GM10248 (cell line): ENCODE measurements at regions not wholly inside any gene's neighbourhood (a gene's known extent, or its start where the extent isn't known, plus 50 kb on each side); places are given as distances from the start of the nearest gene placed in this dataset.

Experiments used
- CTCF ChIA-PET: fragments of 300-600 bp; sonication (Branson Sonifier 250); formaldehyde crosslinking; extraction: SDS; loops from one replicate; lab custom pipeline; 2021; ENCODE audit warnings: antibody characterized with exemption; lab: Yijun Ruan, JAX
- POLR2A ChIA-PET: fragments of 350-650 bp; sonication (Branson Sonifier 250); formaldehyde crosslinking; extraction: SDS; loops from one replicate; lab custom pipeline; 2020; ENCODE audit warnings: antibody characterized with exemption; lab: Yijun Ruan, JAX
- DNase-seq: peaks from one replicate; pipeline ENCODE4 v3.0.0; 2012; ENCODE audit errors: extremely low spot score
- CTCF ChIP-seq: IDR thresholded peaks from 2 replicates; pipeline ENCODE4 v1.5.1; 2012; ENCODE audit warnings: mild to moderate bottlenecking, low read depth; ENCODE audit errors: extremely low read depth, missing control alignments, control extremely low read depth

DNA sequence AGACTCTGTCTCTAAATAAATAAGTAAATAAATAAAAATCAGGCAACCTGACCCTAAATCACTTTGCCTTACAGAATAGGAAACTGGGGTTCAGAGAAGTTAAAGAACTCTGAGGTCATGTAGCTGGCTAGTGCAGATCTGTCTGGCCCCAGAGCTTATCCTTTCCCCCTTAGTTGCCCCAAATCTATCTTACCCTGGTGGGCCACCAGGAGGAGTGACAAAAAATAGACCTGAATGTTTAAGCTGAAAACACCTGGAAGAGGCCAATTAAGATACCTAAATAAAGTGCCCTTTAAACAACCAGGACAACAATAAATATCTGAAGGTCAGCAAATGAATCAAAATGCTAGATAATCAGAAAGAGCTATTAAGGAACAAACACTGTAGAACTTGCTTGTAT lies 59.7 kb downstream of the TEX35 start:
- DNase-seq, result no peak
- CTCF ChIA-PET, result interaction anchor here (0.7 to 2.4 kb wide), 8 partner anchors 8 to 181 kb away, joined by 3 to 14 read pairs (median 5); no protein-coding TSS in a partner anchor
- no peak for TF ChIP-seq CTCF
- POLR2A ChIA-PET, result no interaction called here

- no peak for TF ChIP-seq CTCF
- POLR2A ChIA-PET, result no interaction called here
- CTCF ChIA-PET, result interaction anchor here (0.7 to 2.4 kb wide), 8 partner anchors 8 to 181 kb away, joined by 3 to 14 read pairs (median 5); no protein-coding TSS in a partner anchor
- DNase-seq, result no peak
These were observed 60.4 kb downstream of the TEX35 start for GRCh38 chr1:178573330-178573729.

DNA sequence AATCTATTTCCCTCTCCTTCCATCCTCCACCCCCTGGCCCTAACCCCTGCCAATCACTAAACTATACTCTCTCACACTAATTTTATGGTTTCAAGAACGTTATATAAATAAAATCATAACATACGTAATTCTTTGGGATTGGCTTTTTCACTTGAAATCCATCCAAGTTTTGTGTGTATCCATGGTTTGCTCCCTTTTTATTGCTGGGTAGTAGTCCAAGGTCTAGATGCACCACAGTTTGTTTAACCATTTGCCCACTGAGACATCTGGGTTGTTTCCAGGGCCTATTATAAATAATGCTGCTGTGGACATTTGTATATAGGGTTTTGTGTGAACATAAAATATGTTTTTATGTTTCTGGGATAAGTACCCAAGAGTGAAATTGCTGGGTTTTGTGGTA lies 61.4 kb downstream of the TEX35 start:
- ChIA-PET CTCF (no interaction called here), POLR2A (no interaction called here)
- no peak for TF ChIP-seq CTCF
- no peak for DNase-seq

DNA sequence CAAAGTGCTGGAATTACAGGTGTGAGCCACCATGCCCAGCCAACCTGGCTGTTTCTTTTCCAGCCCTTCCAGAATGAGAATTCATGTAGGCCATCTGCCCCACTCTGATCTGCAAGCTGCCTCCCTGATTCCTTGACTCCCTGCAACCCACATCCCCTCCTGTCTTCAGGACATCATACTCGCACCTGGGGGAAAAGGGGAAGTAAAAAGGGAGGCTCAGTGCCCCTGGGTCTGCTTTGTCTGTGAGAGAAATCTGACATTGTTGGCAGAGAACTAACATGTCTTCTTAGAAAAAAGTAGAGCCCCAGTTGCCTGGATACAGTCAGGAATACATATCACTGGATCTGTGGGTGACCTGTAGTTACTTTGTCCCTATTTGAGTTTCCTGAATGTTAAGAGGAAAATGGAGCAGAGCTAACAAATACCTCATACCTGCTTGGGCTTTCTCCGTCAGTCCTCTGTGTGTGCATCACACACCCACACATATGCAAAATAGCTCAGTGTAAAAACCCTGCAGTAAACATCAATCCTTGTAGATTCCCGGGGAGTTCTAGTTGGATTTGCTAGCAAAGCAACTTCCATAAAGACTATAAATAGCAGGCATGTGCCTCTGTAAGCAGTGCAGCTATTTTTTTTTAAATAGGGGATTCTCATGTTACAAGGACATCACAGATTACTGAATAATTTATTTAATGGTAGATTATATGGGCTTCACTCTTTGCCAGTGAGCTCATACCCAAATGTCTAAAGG lies 62.9 kb downstream of the TEX35 start:
- no peak for DNase-seq
- TF ChIP-seq CTCF, result no peak
- CTCF ChIA-PET, result interaction anchor here (0.8 to 3.2 kb wide), 9 partner anchors 9 to 428 kb away, joined by 3 to 12 read pairs (median 4); no protein-coding TSS in a partner anchor
- POLR2A ChIA-PET, result no interaction called here

- TF ChIP-seq CTCF, result no peak
- ChIA-PET CTCF (interaction anchor here (1.1 to 3.2 kb wide), 5 partner anchors 8 to 176 kb away, joined by 3 to 12 read pairs (median 5); no protein-coding TSS in a partner anchor), POLR2A (no interaction called here)
- no peak for DNase-seq
These were observed 63.9 kb downstream of the TEX35 start for GRCh38 chr1:178576841-178577240.

GRCh38 chr1:178577882-178578281 lies 65.0 kb downstream of the TEX35 start:
- ChIA-PET CTCF (interaction anchor here (1.0 to 3.2 kb wide), 4 partner anchors 15 to 190 kb away, joined by 3 to 10 read pairs (median 6); no protein-coding TSS in a partner anchor), POLR2A (no interaction called here)
- TF ChIP-seq CTCF, result no peak
- DNase-seq, result no peak
